GM06990 (cell line): ENCODE measurements at regions not wholly inside any gene's neighbourhood (a gene's known extent, or its start where the extent isn't known, plus 50 kb on each side); places are given as distances from the start of the nearest gene placed in this dataset.
"Not testable (repeated sequence)": the region's sequence is repeated elsewhere in the genome, so short reads cannot be mapped to it uniquely, and the experiment has no call there.

Source experiments
- DNase-seq: peaks from one replicate; pipeline ENCODE4 v3.0.0-alpha.2; 2011; ENCODE audit not compliant: insufficient read length; ENCODE audit errors: extremely low read depth
- H3K27me3 ChIP-seq: replicated peaks from 2 replicates; pipeline ENCODE4 v1.6.0; 2011; ENCODE audit warnings: low read length; ENCODE audit not compliant: control insufficient read depth, insufficient read depth
- H3K36me3 ChIP-seq: 2 replicates; pipeline ENCODE4 v1.5.1; 2011; ENCODE audit warnings: low read length; ENCODE audit not compliant: control insufficient read depth, insufficient read depth
- H3K4me3 ChIP-seq: replicated peaks from 2 replicates; pipeline ENCODE4 v1.5.1; 2011; ENCODE audit warnings: low read depth, mild to moderate bottlenecking, control low read depth, low read length
- TF ChIP-seq, protein P1 (sequence below): IDR thresholded peaks from 2 replicates; pipeline ENCODE4 v1.5.1; 2011; ENCODE audit warnings: low read length, control low read depth, mild to moderate bottlenecking, inconsistent platforms; ENCODE audit not compliant: insufficient read depth, poor library complexity, severe bottlenecking

DNA sequence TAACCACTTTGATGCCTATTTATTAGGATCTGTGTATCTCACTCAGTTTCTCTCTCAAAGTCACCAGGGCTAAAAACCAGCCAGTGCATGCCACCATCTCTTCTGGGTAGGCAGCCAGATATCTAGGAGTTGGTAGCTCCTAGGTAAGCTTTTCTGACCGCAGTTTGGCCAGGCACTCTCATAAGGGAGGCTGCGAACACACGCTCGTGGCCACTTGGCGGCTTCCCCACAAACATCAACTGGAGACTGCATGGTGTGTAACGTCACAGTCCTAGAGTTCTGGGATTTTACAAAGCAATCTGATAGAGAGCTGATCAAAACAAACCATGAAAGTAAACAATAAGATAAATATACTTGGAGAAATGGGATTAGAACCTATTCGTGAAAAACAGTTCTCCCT, 424.3 kb upstream of the ACVR2A start:
- Histone ChIP-seq H3K36me3 (no peaks in the 10 kb centered on the region), H3K27me3 (no peaks in the 10 kb centered on the region; the same call in 1 of the 2 replicates), H3K4me3 (no peak overlapping the region)
- TF ChIP-seq, protein P1, sequence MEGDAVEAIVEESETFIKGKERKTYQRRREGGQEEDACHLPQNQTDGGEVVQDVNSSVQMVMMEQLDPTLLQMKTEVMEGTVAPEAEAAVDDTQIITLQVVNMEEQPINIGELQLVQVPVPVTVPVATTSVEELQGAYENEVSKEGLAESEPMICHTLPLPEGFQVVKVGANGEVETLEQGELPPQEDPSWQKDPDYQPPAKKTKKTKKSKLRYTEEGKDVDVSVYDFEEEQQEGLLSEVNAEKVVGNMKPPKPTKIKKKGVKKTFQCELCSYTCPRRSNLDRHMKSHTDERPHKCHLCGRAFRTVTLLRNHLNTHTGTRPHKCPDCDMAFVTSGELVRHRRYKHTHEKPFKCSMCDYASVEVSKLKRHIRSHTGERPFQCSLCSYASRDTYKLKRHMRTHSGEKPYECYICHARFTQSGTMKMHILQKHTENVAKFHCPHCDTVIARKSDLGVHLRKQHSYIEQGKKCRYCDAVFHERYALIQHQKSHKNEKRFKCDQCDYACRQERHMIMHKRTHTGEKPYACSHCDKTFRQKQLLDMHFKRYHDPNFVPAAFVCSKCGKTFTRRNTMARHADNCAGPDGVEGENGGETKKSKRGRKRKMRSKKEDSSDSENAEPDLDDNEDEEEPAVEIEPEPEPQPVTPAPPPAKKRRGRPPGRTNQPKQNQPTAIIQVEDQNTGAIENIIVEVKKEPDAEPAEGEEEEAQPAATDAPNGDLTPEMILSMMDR = no peak
- DNase-seq = no peak

DNA sequence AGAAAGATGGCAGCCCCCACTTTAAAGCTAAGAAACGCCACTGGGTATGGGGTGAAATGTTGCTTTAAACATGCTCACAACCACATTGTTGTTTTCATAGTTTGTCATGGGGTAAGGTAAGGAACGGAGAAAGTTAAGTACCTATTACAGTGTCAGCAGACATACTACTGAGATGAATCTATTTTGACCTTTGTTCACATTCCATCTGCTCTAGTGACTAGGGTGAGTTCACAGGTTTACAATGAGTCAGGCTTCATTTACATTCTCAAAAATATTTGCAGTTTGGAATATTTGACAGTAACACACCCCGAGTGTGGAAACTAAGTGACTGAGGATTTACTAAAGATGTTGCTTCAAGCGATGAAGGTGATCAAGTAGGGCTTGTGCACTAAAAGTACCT, 428.7 kb upstream of the ACVR2A start:
- Histone ChIP-seq H3K27me3 (no peaks in the 10 kb centered on the region), H3K4me3 (no peak overlapping the region), H3K36me3 (no peaks in the 10 kb centered on the region)
- TF ChIP-seq, protein P1 = no peak
- no peak for DNase-seq

DNA sequence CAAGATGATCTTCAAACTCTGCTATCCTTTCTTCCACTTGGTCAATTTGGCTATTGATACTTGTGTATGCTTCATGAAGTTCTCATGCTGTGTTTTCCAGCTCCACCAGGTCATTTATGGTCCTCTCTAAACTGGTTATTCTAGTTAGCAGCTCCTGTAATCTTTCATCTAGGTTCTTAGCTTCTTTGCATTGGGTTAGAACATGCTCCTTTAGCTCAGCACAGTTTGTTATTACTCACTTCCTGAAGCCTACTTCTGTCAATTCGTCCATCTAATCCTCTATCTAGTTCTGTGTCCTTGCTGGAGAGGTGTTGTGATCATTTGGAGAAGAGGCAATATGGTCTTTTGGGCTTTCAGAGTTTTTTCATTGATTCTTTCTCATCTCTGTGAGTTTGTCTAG, 430.2 kb upstream of the ACVR2A start:
- DNase-seq, H3K4me3 ChIP-seq, H3K36me3 ChIP-seq, H3K27me3 ChIP-seq: not testable (repeated sequence)

DNA sequence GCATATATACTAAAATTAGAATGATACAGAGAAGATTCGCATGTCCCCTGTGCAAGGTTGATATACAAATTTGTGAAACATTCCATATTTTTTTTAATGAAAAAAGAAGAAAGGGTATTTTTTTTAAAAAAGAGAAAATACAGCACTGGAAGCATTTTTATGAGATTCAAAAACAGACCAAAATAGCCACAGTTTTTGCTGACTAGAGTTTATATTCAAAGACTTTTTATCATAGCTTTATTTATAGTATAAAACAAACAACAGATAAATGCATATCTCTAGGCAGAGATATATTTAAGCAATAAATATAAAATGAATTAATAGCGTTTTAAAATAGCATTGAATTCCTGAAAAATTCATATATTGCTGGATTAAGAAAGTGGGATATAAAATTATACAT, 436.5 kb upstream of the ACVR2A start:
- TF ChIP-seq, protein P1 = no peak
- Histone ChIP-seq H3K36me3 (no peaks in the 10 kb centered on the region), H3K27me3 (no peaks in the 10 kb centered on the region), H3K4me3 (no peak overlapping the region)
- no peak for DNase-seq

DNA sequence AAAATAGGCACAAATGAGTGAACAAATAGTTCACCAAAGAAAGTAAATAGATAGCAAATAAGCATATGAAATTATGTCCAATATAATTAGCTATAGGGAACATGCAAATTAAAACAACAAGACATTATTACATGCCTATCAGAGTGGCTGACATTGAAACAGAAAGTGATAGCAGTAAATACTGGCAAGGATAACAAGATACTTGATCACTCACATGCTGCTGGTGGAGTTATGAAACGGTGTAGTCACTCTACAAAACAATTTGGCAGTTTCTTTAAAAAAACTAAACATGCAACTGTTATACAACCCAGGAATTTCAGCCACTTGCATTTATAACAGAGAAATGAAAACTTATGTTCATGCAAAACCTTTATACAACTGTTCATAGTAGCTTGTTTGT, 439.2 kb upstream of the ACVR2A start:
- Histone ChIP-seq H3K4me3 (no peak overlapping the region), H3K36me3 (no peaks in the 10 kb centered on the region), H3K27me3 (no peaks in the 10 kb centered on the region)
- no peak for DNase-seq
- TF ChIP-seq, protein P1 = no peak

DNA sequence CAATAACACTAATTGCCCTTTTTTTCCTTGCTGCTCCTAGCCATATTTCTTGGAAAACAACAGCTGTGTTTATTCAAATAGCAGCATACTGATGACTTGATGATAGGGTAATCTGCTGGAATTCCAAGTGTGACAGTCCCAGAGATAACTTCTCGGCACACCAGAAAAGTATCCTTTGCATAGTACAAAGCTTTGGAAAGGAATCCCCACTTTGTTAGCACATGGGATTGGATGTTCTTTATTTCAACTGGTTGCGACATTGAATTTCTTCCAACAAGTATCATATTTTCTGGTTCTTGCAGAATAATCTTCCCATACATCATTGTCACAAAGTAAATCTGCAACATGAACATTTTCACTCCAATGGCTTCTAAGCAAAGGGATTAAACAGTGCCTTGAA, 445.8 kb upstream of the ACVR2A start:
- H3K27me3 ChIP-seq = no peaks in the 10 kb centered on the region
- no peak overlapping the region for H3K4me3 ChIP-seq
- TF ChIP-seq, protein P1 = no peak
- no peaks in the 10 kb centered on the region for H3K36me3 ChIP-seq
- no peak for DNase-seq
